LNCAP (cell line): ENCODE measurements at regions not wholly inside any gene's neighbourhood (a gene's known extent, or its start where the extent isn't known, plus 50 kb on each side); places are given as distances from the start of the nearest gene placed in this dataset.

Source experiments
- CTCF ChIP-seq: fragments of 450-650 bp; IDR thresholded peaks from 2 replicates; pipeline ENCODE4 v1.5.1; 2017; ENCODE audit warnings: mild to moderate bottlenecking

GRCh38 chr1:81584398-81584797, 216.3 kb upstream of the ADGRL2 start:
- TF ChIP-seq CTCF, result no peak

GRCh38 chr1:81583878-81584277, 216.9 kb upstream of the ADGRL2 start:
- TF ChIP-seq CTCF, result no peak

- TF ChIP-seq CTCF, result no peak
Observed at GRCh38 chr1:81582467-81582986, 218.2 kb upstream of the ADGRL2 start.

GRCh38 chr1:81578867-81579266, 221.9 kb upstream of the ADGRL2 start:
- no peak for TF ChIP-seq CTCF

GRCh38 chr1:81577004-81577697, 223.6 kb upstream of the ADGRL2 start:
- no peak for TF ChIP-seq CTCF

GRCh38 chr1:81574408-81574807, 226.3 kb upstream of the ADGRL2 start:
- TF ChIP-seq CTCF, result no peak

- no peak for TF ChIP-seq CTCF
Observed at GRCh38 chr1:81573458-81573857, 227.3 kb upstream of the ADGRL2 start.

DNA sequence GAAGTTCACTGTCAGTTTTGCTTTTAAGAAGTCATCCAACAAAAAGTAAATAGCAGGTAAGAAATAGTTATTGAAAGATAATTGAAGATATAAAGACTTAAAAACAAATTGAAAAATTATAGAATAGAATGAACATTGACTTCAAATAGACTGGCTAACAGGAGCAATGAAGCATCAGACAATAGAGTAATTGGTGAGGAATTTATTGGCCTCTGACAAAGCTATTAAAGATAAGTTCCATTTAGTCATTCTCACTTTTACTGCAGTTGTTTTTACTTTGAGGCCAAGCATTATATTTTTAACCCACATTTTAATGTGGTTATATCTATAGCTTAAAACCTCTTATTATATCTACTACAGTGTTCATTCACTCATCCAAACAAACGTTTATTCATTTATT, 228.8 kb upstream of the ADGRL2 start:
- TF ChIP-seq CTCF, result no peak
